Hematopoietic multipotent progenitor cell treated with erythropoietin and hydrocortisone succinate and interleukin-3 and kit ligand, for 15 days (in vitro differentiated cells): ENCODE measurements at regions not wholly inside any gene's neighbourhood (a gene's known extent, or its start where the extent isn't known, plus 50 kb on each side); places are given as distances from the start of the nearest gene placed in this dataset.

ENCODE experiments used
- DNase-seq: peaks from one replicate; pipeline ENCODE4 v3.0.0-alpha.2; 2015; ENCODE audit warnings: low spot score

GRCh38 chr10:44477046-44477425 lies 92.1 kb upstream of the CXCL12 start:
- DNase-seq = no peak

DNA sequence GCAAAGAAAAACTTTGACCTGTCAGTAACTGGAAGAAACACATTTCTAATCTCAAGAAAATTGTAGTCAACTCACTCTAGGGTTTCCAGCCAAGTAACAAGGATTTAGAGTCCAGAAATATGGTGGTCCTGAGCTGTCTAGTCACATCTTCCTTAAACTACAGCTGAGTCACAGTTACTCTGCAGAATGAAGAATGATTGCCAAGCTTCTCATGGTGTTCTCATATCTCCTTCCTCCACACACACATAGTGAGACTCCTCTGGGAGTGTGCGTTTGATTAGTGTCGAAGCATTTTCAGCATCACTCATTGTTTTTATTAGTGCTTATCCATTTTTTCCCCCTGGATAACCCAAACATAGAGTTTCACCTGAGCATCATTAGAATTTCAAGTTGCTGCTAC lies 93.1 kb upstream of the CXCL12 start:
- DNase-seq = no peak

- DNase-seq = no peak
These were observed 94.2 kb upstream of the CXCL12 start for GRCh38 chr10:44478876-44479705.

DNA sequence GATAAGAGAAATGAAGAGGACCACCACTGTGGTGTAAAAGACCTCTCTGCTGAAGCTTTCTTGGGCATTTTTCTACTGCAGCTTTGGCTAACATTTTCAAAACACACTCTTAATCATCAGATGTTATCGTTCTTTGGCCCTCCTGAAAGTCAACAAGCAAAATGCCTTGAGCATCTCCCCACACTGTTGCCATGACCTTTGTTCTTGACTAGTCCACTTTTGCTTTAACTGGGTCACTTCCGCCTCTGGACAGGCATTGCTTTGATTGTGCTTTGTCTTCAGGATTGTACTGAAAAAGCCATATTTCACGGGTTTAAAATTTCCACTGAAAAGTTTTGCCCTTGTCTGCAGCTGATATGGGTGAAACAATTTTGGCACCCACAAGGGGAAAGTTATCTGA lies 107.8 kb upstream of the CXCL12 start:
- no peak for DNase-seq

DNA sequence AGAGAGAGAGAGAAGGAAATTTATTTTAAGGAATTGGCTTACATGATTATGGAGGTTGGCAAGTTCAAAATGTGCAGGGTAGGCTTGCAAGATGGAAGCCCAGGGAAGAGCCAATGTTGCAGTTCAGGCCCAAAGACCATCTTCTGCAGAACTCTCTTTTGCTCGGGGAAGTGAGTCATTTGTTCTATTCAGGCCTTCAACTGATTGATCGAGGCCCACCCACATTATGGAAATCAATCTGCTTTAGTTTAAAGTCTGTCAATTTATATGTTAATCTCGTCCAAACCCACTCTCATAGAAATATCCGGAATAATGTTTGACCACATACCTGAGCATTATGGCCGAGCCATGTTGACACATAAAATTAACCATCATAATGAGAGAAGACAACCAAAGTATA lies 113.3 kb upstream of the CXCL12 start:
- no peak for DNase-seq

GRCh38 chr10:44500451-44500850 lies 115.6 kb upstream of the CXCL12 start:
- no peak for DNase-seq

DNA sequence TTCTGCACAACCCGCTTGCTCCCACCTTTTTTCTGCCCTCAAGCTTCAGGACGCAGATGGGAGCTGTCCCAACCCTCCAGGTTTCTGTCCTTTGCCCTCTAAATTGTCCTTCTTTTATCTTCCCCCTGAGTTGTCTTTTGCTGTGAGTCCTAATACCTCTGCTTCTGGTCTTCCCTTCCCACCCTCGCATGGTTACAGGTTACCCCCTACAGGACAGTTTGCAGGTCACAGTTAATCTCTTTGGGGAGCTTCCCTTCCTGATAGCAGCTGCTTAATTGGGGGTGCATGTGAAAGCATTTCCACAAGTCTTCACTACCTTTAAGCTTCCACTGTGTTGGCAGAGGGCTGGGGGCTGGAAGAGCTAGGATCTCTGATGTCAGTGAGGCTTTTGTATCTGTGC lies 121.5 kb upstream of the CXCL12 start:
- DNase-seq = no peak

GRCh38 chr10:44510379-44511115 lies 125.7 kb upstream of the CXCL12 start:
- DNase-seq = no peak

DNA sequence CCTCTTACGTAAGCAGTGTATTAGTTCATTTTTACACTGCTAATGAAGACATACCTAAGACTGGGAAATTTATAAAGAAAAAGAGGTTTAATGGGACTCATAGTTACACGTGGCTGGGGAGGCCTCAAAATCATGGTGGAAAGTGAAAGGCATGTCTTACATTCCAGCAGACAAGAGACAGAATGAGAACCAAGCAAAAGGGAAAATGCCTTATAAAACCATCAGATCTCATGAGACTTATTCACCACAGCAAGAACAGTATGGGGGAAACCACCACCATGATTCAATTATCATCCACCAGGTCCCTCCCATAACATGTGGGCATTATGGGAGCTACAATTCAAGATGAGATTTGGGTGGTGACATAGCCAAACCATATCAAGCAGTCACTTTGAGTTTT lies 126.3 kb upstream of the CXCL12 start:
- no peak for DNase-seq

- DNase-seq = no peak
These were observed 126.7 kb upstream of the CXCL12 start for GRCh38 chr10:44511601-44512000.

DNA sequence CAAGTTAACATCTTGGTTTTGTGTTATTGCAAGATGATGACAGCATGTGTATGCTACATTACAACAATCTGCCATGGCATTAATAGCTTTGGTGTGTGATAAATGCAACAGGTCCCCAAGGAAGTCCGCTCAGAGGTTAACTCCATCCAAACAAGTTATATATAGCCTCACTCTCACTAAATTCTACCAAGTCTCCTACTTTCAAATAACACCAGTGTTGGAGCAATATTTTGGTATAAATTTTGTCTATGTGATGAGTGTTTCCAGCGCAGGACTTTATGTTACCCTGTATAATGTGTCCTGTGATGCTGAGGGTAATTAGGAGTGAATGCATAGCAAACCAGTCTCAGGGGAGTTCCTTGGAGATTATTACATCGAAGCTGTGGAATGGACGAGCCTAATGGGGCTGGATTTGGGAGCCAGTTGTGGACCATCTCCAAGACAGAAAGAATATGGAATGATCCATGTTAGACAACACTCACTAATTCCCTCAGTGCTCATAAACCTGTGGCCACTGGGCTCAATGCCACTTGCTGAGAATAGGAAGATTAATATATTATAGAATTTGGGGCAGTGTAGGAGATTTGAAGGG lies 127.6 kb upstream of the CXCL12 start:
- DNase-seq = no peak

- DNase-seq = no peak
These were observed 128.7 kb upstream of the CXCL12 start for GRCh38 chr10:44513591-44513990.

GRCh38 chr10:44516891-44517290 lies 132.0 kb upstream of the CXCL12 start:
- DNase-seq = no peak

GRCh38 chr10:44517635-44518034 lies 132.7 kb upstream of the CXCL12 start:
- DNase-seq = no peak

DNA sequence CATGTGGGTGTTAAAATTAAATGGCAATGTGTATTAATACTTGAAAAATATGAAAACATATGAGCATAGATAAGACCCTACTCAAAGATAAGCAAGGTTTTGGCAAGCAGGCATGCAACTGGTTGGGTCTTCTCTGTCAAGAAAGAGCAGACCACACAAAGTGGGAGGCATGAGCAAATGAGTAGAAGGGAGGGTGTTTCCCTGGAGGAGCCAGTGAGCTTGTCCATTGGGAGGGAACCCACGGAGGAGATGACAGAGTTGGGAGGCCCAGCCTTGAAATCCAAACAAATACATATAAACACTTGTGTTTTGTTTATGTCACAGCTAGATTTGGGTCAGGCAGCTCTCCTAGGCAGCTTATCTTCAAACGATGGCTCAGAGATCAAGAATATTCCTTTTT lies 134.5 kb upstream of the CXCL12 start:
- no peak for DNase-seq

- no peak for DNase-seq
These were observed 135.8 kb upstream of the CXCL12 start for GRCh38 chr10:44520651-44521050.

DNA sequence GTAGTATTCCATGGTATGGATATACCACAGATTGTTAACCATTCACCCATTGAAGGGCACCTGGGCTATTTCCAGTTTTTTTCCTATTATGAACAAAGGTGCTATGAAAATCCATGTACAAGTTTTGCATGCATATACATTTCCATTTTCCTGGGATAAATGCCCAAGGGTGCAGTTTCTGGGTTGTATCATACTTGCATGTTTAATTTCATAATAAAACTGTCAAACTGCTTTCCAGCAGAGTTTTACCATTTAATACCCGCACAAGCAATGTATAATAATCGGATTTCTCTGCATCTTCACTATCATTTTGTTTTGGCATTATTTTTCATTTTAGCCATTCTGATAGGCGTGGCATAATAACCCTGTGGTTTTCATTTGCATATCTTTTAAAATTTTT lies 154.3 kb upstream of the CXCL12 start:
- DNase-seq = no peak

- no peak for DNase-seq
These were observed 167.8 kb upstream of the CXCL12 start for GRCh38 chr10:44552726-44553125.

GRCh38 chr10:44557596-44558191 lies 172.8 kb upstream of the CXCL12 start:
- DNase-seq = no peak

DNA sequence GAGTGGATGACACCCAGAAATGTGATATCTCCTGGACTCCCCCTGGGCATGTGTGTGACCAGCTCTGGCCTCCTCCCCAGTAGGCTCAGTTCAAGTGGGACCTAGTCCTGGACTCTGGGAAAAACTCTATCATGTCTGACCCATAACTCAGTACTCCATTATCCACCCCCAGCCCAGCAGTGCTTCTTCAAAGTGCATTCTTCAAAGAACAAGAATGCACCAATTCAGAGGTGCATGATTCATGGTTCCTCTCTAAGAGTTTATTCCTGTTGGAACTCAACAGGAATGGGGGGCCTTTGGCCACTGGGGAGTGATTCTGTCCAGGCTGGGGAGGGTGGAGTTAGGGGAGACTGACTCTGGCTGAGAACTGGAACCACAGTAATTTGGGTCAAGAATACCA lies 173.6 kb upstream of the CXCL12 start:
- DNase-seq = no peak

GRCh38 chr10:44564361-44564760 lies 179.5 kb upstream of the CXCL12 start:
- no peak for DNase-seq

DNA sequence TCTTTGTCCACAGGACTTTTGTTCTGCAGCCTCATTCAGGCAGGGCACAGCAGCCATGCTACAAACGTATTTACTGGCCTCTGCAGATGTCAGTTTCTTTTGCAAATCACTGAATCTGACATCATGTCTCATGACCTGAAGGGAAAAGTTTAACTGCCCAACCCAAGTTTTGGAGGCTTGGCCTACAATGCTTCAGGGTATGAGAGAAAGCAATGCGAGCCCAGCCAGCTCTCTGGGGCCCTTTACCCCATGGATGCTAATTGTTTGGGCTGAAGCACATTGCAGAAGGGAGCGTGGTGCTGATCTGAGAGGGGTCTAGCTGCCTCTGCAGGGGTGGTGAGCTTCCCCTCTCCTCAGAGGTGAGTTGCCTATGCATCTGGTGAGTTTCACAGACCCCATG lies 179.9 kb upstream of the CXCL12 start:
- DNase-seq = no peak

GRCh38 chr10:44566786-44567185 lies 181.9 kb upstream of the CXCL12 start:
- DNase-seq = no peak
